ENCODE measurements at regions not wholly inside any gene's neighbourhood (a gene's known extent, or its start where the extent isn't known, plus 50 kb on each side); places are given as distances from the start of the nearest gene placed in this dataset.

- DNase-seq (ENCODE audit: low read depth in 4 of 4, low spot score in 3 of 4): no peak
These were observed 52.7 kb upstream of the ALK start for GRCh38 chr2:29974086-29974485.

- no peak for DNase-seq (ENCODE audit: low read depth in 4 of 4, low spot score in 3 of 4)
These were observed 55.9 kb upstream of the ALK start for GRCh38 chr2:29977284-29977683.

GRCh38 chr2:29981402-29981801 is 60.0 kb upstream of the ALK start:
- no peak for DNase-seq (ENCODE audit: low read depth in 4 of 4, low spot score in 3 of 4)

- no peak for DNase-seq (ENCODE audit: low read depth in 4 of 4, low spot score in 3 of 4)
These were observed 61.9 kb upstream of the ALK start for GRCh38 chr2:29983308-29983707.

- no peak for DNase-seq (ENCODE audit: low read depth in 4 of 4, low spot score in 3 of 4)
These were observed 65.8 kb upstream of the ALK start for GRCh38 chr2:29987146-29987545.

GRCh38 chr2:29990129-29990528 is 68.7 kb upstream of the ALK start:
- peak; percentile 26 to 64 (median 44) for DNase-seq (ENCODE audit: low read depth in 4 of 4, low spot score in 3 of 4)

- no peak for DNase-seq (ENCODE audit: low read depth in 4 of 4, low spot score in 3 of 4)
These were observed 69.7 kb upstream of the ALK start for GRCh38 chr2:29991086-29991485.

- DNase-seq (ENCODE audit: low read depth in 4 of 4, low spot score in 3 of 4): no peak
These were observed 73.9 kb upstream of the ALK start for GRCh38 chr2:29995241-29995640.

GRCh38 chr2:30003128-30003527 is 81.7 kb upstream of the ALK start:
- DNase-seq (ENCODE audit: low read depth in 4 of 4, low spot score in 3 of 4): no peak

GRCh38 chr2:30022444-30023071 is 101.2 kb upstream of the ALK start:
- DNase-seq (ENCODE audit: low read depth in 4 of 4, low spot score in 3 of 4): no peak

- DNase-seq (ENCODE audit: low read depth in 4 of 4, low spot score in 3 of 4): no peak
These were observed 102.9 kb upstream of the ALK start for GRCh38 chr2:30024281-30024680.

- peak; percentile 4 to 45 (median 34) for DNase-seq (ENCODE audit: low read depth in 4 of 4, low spot score in 3 of 4)
These were observed 105.0 kb upstream of the ALK start for GRCh38 chr2:30026091-30027055.

- no peak for DNase-seq (ENCODE audit: low read depth in 4 of 4, low spot score in 3 of 4)
These were observed 108.4 kb upstream of the ALK start for GRCh38 chr2:30029804-30030203.

GRCh38 chr2:30030361-30030760 is 109.0 kb upstream of the ALK start:
- DNase-seq (ENCODE audit: low read depth in 4 of 4, low spot score in 3 of 4): no peak

GRCh38 chr2:30031184-30031583 is 109.8 kb upstream of the ALK start:
- no peak for DNase-seq (ENCODE audit: low read depth in 4 of 4, low spot score in 3 of 4)

GRCh38 chr2:30034052-30034775 is 112.6 kb upstream of the YPEL5 start:
- DNase-seq (ENCODE audit: low read depth in 4 of 4, low spot score in 3 of 4): no peak

GRCh38 chr2:30037016-30037415 is 109.8 kb upstream of the YPEL5 start:
- DNase-seq (ENCODE audit: low read depth in 4 of 4, low spot score in 3 of 4): no peak

- no peak for DNase-seq (ENCODE audit: low read depth in 4 of 4, low spot score in 3 of 4)
These were observed 108.4 kb upstream of the YPEL5 start for GRCh38 chr2:30038419-30038818.

GRCh38 chr2:30039101-30039500 is 107.7 kb upstream of the YPEL5 start:
- DNase-seq (ENCODE audit: low read depth in 4 of 4, low spot score in 3 of 4): peak in 1 of 4 donors; percentile 5

- DNase-seq (ENCODE audit: low read depth in 4 of 4, low spot score in 3 of 4): no peak
These were observed 106.7 kb upstream of the YPEL5 start for GRCh38 chr2:30040147-30040546.

- no peak for DNase-seq (ENCODE audit: low read depth in 4 of 4, low spot score in 3 of 4)
These were observed 104.9 kb upstream of the YPEL5 start for GRCh38 chr2:30041884-30042283.
